ENCODE measurements at regions not wholly inside any gene's neighbourhood (a gene's known extent, or its start where the extent isn't known, plus 50 kb on each side); places are given as distances from the start of the nearest gene placed in this dataset.

DNA sequence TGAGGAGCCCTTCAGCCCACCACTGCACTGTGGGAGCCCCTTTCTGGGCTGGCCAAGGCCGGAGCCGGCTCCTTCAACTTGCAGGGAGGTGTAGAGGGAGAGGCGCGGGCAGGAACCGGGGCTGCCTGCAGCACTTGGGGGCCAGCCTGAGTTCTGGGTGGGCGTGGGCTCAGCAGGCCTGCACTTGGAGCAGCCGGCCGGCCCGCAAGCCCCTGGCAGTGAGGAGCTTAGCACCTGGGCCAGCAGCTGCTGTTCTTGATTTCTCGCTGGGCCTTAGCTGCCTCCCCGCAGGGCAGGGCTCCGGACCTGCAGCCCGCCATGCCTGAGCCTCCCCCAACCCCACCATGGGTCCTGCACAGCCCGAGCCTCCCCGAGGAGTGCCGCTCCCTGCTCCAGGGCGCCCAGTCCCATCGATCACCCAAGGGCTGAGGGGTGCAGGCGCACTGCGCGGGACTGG is 101.7 kb upstream of the ADGRB3 start:
- TF ChIP-seq, protein P1, sequence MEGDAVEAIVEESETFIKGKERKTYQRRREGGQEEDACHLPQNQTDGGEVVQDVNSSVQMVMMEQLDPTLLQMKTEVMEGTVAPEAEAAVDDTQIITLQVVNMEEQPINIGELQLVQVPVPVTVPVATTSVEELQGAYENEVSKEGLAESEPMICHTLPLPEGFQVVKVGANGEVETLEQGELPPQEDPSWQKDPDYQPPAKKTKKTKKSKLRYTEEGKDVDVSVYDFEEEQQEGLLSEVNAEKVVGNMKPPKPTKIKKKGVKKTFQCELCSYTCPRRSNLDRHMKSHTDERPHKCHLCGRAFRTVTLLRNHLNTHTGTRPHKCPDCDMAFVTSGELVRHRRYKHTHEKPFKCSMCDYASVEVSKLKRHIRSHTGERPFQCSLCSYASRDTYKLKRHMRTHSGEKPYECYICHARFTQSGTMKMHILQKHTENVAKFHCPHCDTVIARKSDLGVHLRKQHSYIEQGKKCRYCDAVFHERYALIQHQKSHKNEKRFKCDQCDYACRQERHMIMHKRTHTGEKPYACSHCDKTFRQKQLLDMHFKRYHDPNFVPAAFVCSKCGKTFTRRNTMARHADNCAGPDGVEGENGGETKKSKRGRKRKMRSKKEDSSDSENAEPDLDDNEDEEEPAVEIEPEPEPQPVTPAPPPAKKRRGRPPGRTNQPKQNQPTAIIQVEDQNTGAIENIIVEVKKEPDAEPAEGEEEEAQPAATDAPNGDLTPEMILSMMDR (IDR thresholded peaks at IDR 0.05): no peak
- TF ChIP-seq POLR2A (IDR thresholded peaks at IDR 0.05): no peak
